Uterus (tissue), 3 donors: ENCODE measurements at regions not wholly inside any gene's neighbourhood (a gene's known extent, or its start where the extent isn't known, plus 50 kb on each side); places are given as distances from the start of the nearest gene placed in this dataset.

Experiments
- DNase-seq, 2 donors: peaks; one replicate each; pipeline ENCODE4 v3.0.0-alpha.2; 2019 to 2020
- H3K27ac ChIP-seq, 2 donors: fragments of 200-600 bp; sonication (generic); 1 replicate in 1 of 2; 2 replicates in 1 of 2; pipeline ENCODE4 v1.5.1; 2016 to 2018
- H3K27me3 ChIP-seq, 2 donors: fragments of 200-600 bp; sonication (generic); one replicate each; pipeline ENCODE4 v1.5.1; 2018 to 2019; ENCODE audit warnings: control low read depth in 1 of 2
- H3K36me3 ChIP-seq, 2 donors: fragments of 200-600 bp; sonication (generic); one replicate each; pipeline ENCODE4 v1.5.1; 2019; ENCODE audit warnings: control low read depth in 1 of 2
- H3K4me1 ChIP-seq, 2 donors: fragments of 200-600 bp; sonication (generic); one replicate each; pipeline ENCODE4 v1.5.1; 2018 to 2019; ENCODE audit warnings: control low read depth in 1 of 2
- H3K4me3 ChIP-seq, 2 donors: fragments of 200-600 bp; sonication (generic); 1 replicate in 1 of 2; 2 replicates in 1 of 2; pipeline ENCODE4 v1.5.1; 2018 to 2019; ENCODE audit warnings: mild to moderate bottlenecking in 1 of 2
- H3K9me3 ChIP-seq, 2 donors: fragments of 200-600 bp; sonication (generic); one replicate each; pipeline ENCODE4 v1.5.1; 2019; ENCODE audit warnings: control low read depth in 1 of 2
- POLR2A ChIP-seq, 2 donors: fragments of 450-650 bp; IDR thresholded peaks; one replicate each; pipeline ENCODE4 v1.6.1; 2016; ENCODE audit warnings: antibody characterized with exemption in 2 of 2, mild to moderate bottlenecking in 1 of 2, moderate library complexity in 1 of 2
- intact Hi-C: fragments of 100-400 bp; cut with DNase I; formaldehyde crosslinking; loops from one replicate; pipeline ENCODE4 v1.15.1; 2023; ENCODE audit warnings: low total_unique reads
- TF ChIP-seq, protein P1 (sequence below), 4 experiments: fragments of 200-600 bp in 2 of 4; fragments of 450-650 bp in 2 of 4; sonication (generic) in 2 of 4; IDR thresholded peaks; one replicate each; pipeline ENCODE4 v1.5.1; 2016 to 2019; ENCODE audit warnings: antibody characterized with exemption in 4 of 4, mild to moderate bottlenecking in 2 of 4, moderate library complexity in 1 of 4
- donor health status: DM: yes; HTN: yes; CAD: no.

DNA sequence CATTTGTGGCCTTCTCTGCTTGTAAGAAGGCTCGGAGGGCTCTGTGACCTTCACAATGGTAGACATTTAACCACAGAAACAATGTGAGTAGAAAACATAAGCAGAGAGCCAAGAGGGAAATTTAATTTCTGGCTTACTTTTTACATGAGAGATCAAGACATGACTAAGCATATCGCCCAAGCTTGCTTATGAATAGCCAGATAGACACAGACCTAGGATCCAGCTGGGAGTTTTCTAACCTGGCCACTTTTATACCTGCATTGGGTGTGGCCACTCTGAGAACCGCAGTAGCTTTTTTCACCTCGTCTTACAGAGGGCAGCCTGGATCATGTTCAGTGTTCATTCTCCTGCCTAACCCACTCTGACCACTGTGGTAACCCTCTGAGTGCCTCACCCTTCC is 244.9 kb upstream of the KCNN2 start:
- no peak overlapping the region for H3K27ac ChIP-seq
- no peaks in the 10 kb centered on the region for H3K9me3 ChIP-seq
- no peaks in the 10 kb centered on the region for H3K27me3 ChIP-seq
- DNase-seq: no peak
- TF ChIP-seq, protein P1, sequence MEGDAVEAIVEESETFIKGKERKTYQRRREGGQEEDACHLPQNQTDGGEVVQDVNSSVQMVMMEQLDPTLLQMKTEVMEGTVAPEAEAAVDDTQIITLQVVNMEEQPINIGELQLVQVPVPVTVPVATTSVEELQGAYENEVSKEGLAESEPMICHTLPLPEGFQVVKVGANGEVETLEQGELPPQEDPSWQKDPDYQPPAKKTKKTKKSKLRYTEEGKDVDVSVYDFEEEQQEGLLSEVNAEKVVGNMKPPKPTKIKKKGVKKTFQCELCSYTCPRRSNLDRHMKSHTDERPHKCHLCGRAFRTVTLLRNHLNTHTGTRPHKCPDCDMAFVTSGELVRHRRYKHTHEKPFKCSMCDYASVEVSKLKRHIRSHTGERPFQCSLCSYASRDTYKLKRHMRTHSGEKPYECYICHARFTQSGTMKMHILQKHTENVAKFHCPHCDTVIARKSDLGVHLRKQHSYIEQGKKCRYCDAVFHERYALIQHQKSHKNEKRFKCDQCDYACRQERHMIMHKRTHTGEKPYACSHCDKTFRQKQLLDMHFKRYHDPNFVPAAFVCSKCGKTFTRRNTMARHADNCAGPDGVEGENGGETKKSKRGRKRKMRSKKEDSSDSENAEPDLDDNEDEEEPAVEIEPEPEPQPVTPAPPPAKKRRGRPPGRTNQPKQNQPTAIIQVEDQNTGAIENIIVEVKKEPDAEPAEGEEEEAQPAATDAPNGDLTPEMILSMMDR (IDR thresholded peaks at IDR 0.05): no peak
- TF ChIP-seq POLR2A (IDR thresholded peaks at IDR 0.05): no peak
- no peaks in the 10 kb centered on the region for H3K36me3 ChIP-seq
- intact Hi-C loops: no loop called here
- H3K4me1 ChIP-seq: no peaks in the 10 kb centered on the region
- H3K4me3 ChIP-seq: no peak overlapping the region

DNA sequence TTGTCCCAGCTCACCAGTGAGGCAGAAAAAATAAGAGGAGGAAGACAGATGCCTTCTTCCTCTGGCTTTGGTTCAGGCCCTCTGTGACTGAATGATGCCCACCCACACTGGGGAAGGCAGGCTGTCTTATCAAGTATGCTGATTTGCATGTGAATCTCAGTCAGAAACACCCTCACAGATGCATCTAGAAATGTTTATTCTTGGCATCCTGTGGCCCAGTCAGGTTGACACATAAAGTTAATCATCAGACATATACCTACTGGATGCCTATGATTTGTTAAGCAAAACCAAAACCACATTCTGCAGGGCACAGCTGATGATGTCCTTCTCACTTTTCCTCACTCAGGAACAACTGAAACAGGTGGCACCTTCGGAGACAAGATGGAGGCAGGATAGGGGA is 243.4 kb upstream of the KCNN2 start:
- Histone ChIP-seq H3K36me3 (no peaks in the 10 kb centered on the region), H3K27me3 (no peaks in the 10 kb centered on the region), H3K4me3 (no peak overlapping the region), H3K4me1 (no peaks in the 10 kb centered on the region), H3K27ac (no peak overlapping the region), H3K9me3 (no peaks in the 10 kb centered on the region)
- DNase-seq: no peak
- intact Hi-C loops: no loop called here
- TF ChIP-seq, protein P1 (IDR thresholded peaks at IDR 0.05): no peak
- TF ChIP-seq POLR2A (IDR thresholded peaks at IDR 0.05): no peak

DNA sequence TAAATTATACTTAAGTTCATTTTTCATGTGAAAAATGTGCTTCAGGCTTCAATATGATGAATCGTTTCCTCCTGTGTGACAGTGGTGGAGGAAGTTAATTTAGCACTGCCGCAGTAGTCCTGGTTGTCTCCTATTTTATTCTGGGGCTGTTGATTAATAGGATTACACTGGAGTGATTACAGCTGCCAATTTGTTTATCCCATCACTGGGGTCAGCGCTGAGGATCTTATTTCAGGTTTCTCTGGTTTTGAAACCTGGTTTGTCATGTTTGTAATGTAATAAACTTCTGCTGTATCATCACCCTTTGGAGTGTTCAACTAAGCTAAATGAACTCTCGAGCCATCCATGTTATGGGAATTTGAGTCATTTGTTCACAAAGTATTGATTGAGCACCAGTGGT is 241.7 kb upstream of the KCNN2 start:
- H3K9me3 ChIP-seq: no peaks in the 10 kb centered on the region
- H3K4me3 ChIP-seq: no peak overlapping the region
- intact Hi-C loops: no loop called here
- no peaks in the 10 kb centered on the region for H3K4me1 ChIP-seq
- no peak overlapping the region for H3K27ac ChIP-seq
- no peak for DNase-seq
- no peaks in the 10 kb centered on the region for H3K27me3 ChIP-seq
- no peaks in the 10 kb centered on the region for H3K36me3 ChIP-seq
- no peak for TF ChIP-seq POLR2A (IDR thresholded peaks at IDR 0.05)
- TF ChIP-seq, protein P1 (IDR thresholded peaks at IDR 0.05): no peak

DNA sequence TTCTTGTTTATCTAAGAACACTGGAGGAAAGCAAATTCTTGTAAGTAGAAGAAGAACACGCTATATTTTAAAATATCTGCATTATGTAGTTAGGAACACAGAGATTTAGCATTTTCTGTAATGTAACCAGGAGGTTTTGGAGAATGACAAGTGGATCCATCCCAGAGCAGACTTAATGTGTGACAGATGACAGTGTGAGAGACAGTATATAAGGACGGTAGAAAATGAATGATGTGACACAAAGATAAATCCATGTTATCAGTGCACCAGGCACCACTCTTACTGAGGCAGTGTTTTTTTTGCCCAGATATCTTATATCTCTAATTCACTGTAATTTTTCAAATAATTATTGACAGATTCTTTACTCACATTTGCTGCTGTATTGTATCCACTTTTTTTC is 239.0 kb upstream of the KCNN2 start:
- H3K27ac ChIP-seq: no peak overlapping the region
- H3K4me1 ChIP-seq: no peaks in the 10 kb centered on the region
- no peak for DNase-seq
- no peaks in the 10 kb centered on the region for H3K36me3 ChIP-seq
- no peaks in the 10 kb centered on the region for H3K27me3 ChIP-seq
- no peaks in the 10 kb centered on the region for H3K9me3 ChIP-seq
- TF ChIP-seq POLR2A (IDR thresholded peaks at IDR 0.05): no peak
- TF ChIP-seq, protein P1 (IDR thresholded peaks at IDR 0.05): no peak
- no peak overlapping the region for H3K4me3 ChIP-seq
- intact Hi-C loops: no loop called here

DNA sequence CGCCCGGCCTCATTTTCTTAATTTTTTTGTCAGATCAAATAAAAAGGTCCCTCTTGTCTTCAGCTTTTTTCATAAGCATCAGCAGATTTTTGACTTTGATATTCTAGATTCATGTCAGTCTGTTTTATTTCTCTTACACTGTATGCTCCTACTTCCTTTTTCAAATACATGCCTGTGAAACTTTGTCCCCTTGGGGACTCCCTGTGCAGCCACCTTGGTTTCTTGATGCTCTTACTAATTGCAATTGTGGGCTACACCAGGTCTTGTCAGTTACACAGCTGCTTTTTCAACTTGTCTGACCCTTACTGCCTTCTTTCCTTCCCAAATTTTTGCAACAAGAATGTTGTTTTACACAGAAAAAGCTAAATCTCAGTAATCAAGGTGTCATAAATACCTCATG is 238.2 kb upstream of the KCNN2 start:
- H3K27ac ChIP-seq: no peak overlapping the region
- no peak for DNase-seq
- H3K4me3 ChIP-seq: no peak overlapping the region
- H3K9me3 ChIP-seq: no peaks in the 10 kb centered on the region
- H3K4me1 ChIP-seq: no peaks in the 10 kb centered on the region
- intact Hi-C loops: no loop called here
- TF ChIP-seq, protein P1 (IDR thresholded peaks at IDR 0.05): no peak
- no peak for TF ChIP-seq POLR2A (IDR thresholded peaks at IDR 0.05)
- H3K27me3 ChIP-seq: no peaks in the 10 kb centered on the region
- H3K36me3 ChIP-seq: no peaks in the 10 kb centered on the region
